Sigmoid colon (tissue), 6 donors: ENCODE measurements at regions not wholly inside any gene's neighbourhood (a gene's known extent, or its start where the extent isn't known, plus 50 kb on each side); places are given as distances from the start of the nearest gene placed in this dataset.

Experiments used
- DNase-seq: peaks from one replicate; pipeline ENCODE4 v3.0.0-alpha.2; 2019
- H3K27ac ChIP-seq, 4 donors: fragments of 200-600 bp; sonication (generic); one replicate each; pipeline ENCODE4 v1.5.1; 2016 to 2019; ENCODE audit warnings: mild to moderate bottlenecking in 1 of 4
- H3K27me3 ChIP-seq, 3 donors: fragments of 200-600 bp; sonication (generic); one replicate each; pipeline ENCODE4 v1.5.1; 2019; ENCODE audit warnings: mild to moderate bottlenecking in 1 of 3
- H3K36me3 ChIP-seq, 4 donors: fragments of 200-600 bp; sonication (generic); one replicate each; pipeline ENCODE4 v1.5.1; 2016 to 2019
- H3K4me1 ChIP-seq, 4 donors: fragments of 200-600 bp; sonication (generic); one replicate each; pipeline ENCODE4 v1.5.1; 2017 to 2019
- H3K4me3 ChIP-seq, 4 donors: fragments of 200-600 bp; sonication (generic); one replicate each; pipeline ENCODE4 v1.5.1; 2017 to 2019; ENCODE audit warnings: mild to moderate bottlenecking in 2 of 4, moderate library complexity in 1 of 4
- H3K9me3 ChIP-seq, 4 donors: fragments of 200-600 bp in 3 of 4; sonication (generic) in 3 of 4; one replicate each; pipeline versions ENCODE4 v1.5.1 to v1.6.1; 2013 to 2019
- CTCF ChIP-seq, 4 experiments: fragments of 450-650 bp in 3 of 4; fragments of 200-600 bp in 1 of 4; IDR thresholded peaks; one replicate each; pipeline ENCODE4 v1.5.1; 2016 to 2019; ENCODE audit warnings: antibody characterized with exemption in 4 of 4, mild to moderate bottlenecking in 3 of 4, moderate library complexity in 2 of 4
- EP300 ChIP-seq, 4 donors: sonication (generic); formaldehyde crosslinking; IDR thresholded peaks; one replicate each; pipeline ENCODE4 v1.6.1; 2017; ENCODE audit warnings: antibody characterized with exemption in 4 of 4
- POLR2A ChIP-seq, 2 donors: fragments of 450-650 bp; IDR thresholded peaks; one replicate each; pipeline ENCODE4 v1.6.1; 2016; ENCODE audit warnings: antibody characterized with exemption in 2 of 2, mild to moderate bottlenecking in 2 of 2, moderate library complexity in 2 of 2
- POLR2AphosphoS5 ChIP-seq, 4 donors: sonication (generic); formaldehyde crosslinking; IDR thresholded peaks; one replicate each; pipeline ENCODE4 v1.6.1; 2017; ENCODE audit warnings: antibody characterized with exemption in 4 of 4
- WGBS, 2 donors: extraction: QIAGEN DNeasy Blood & Tissue Kit; methylation state at CpG; one replicate each; pipeline ENCODE4 v1.1.7; 2013; 5-methylcytosine and 5-hydroxymethylcytosine counted together
- intact Hi-C: fragments of 100-400 bp; cut with DNase I; formaldehyde crosslinking; loops from one replicate; pipeline ENCODE4 v1.15.1; 2023
- donor health status: healthy with polysubstance abuse.
- donor health status: healthy.

GRCh38 chr13:106650690-106651205 lies 82.8 kb upstream of the ARGLU1 start:
- Histone ChIP-seq H3K9me3 (no peaks in the 10 kb centered on the region), H3K27me3 (no peaks in the 10 kb centered on the region), H3K27ac (no peak overlapping the region), H3K36me3 (no peaks in the 10 kb centered on the region), H3K4me1 (no peaks in the 10 kb centered on the region), H3K4me3 (no peak overlapping the region)
- DNase-seq: no peak
- intact Hi-C loops: no loop called here
- WGBS, 2 donors: 94% methylated on average over 7 of the region's 7 CpGs
- TF ChIP-seq POLR2AphosphoS5 (IDR thresholded peaks at IDR 0.05): no peak
- no peak for TF ChIP-seq CTCF (IDR thresholded peaks at IDR 0.05)
- TF ChIP-seq EP300 (IDR thresholded peaks at IDR 0.05): no peak
- TF ChIP-seq POLR2A (IDR thresholded peaks at IDR 0.05): no peak

- Histone ChIP-seq H3K27ac (no peak overlapping the region), H3K27me3 (no peaks in the 10 kb centered on the region), H3K4me3 (no peak overlapping the region), H3K4me1 (no peaks in the 10 kb centered on the region), H3K36me3 (no peaks in the 10 kb centered on the region), H3K9me3 (no peaks in the 10 kb centered on the region)
- TF ChIP-seq EP300 (IDR thresholded peaks at IDR 0.05) (no peak), POLR2A (IDR thresholded peaks at IDR 0.05) (no peak), POLR2AphosphoS5 (IDR thresholded peaks at IDR 0.05) (no peak), CTCF (IDR thresholded peaks at IDR 0.05) (no peak)
- intact Hi-C loops: no loop called here
- WGBS, 2 donors: 12 to 63% methylated on average over 4 of the region's 4 CpGs
- no peak for DNase-seq
Measured at GRCh38 chr13:106649495-106649894, 81.6 kb upstream of the ARGLU1 start.

- TF ChIP-seq CTCF (IDR thresholded peaks at IDR 0.05) (no peak), EP300 (IDR thresholded peaks at IDR 0.05) (no peak), POLR2AphosphoS5 (IDR thresholded peaks at IDR 0.05) (no peak)
- intact Hi-C loops: no loop called here
- Histone ChIP-seq H3K4me3 (no peak overlapping the region), H3K27me3 (no peaks in the 10 kb centered on the region), H3K36me3 (no peaks in the 10 kb centered on the region), H3K9me3 (no peaks in the 10 kb centered on the region), H3K4me1 (no peaks in the 10 kb centered on the region), H3K27ac (no peak overlapping the region)
- WGBS, 2 donors: 95 to 97% methylated on average over 5 of the region's 5 CpGs
- DNase-seq: no peak
Measured at GRCh38 chr13:106640515-106640914, 72.6 kb upstream of the ARGLU1 start.

GRCh38 chr13:106637519-106637918 lies 69.6 kb upstream of the ARGLU1 start:
- intact Hi-C loops: no loop called here
- Histone ChIP-seq H3K4me1 (no peaks in the 10 kb centered on the region), H3K9me3 (no peaks in the 10 kb centered on the region), H3K4me3 (no peak overlapping the region), H3K27ac (no peak overlapping the region), H3K27me3 (no peaks in the 10 kb centered on the region), H3K36me3 (no peaks in the 10 kb centered on the region)
- TF ChIP-seq POLR2A (IDR thresholded peaks at IDR 0.05): no peak
- TF ChIP-seq POLR2AphosphoS5 (IDR thresholded peaks at IDR 0.05): no peak
- TF ChIP-seq EP300 (IDR thresholded peaks at IDR 0.05): no peak
- TF ChIP-seq CTCF (IDR thresholded peaks at IDR 0.05): no peak
- DNase-seq: no peak
- 90 to 94% methylated on average over 2 of the region's 2 CpGs for WGBS, 2 donors

GRCh38 chr13:106636492-106636891 lies 68.6 kb upstream of the ARGLU1 start:
- 88 to 90% methylated on average over 3 of the region's 3 CpGs for WGBS, 2 donors
- intact Hi-C loops: no loop called here

More at GRCh38 chr13:106636492-106636891, 68.6 kb upstream of the ARGLU1 start:
- H3K4me1 ChIP-seq: no peaks in the 10 kb centered on the region
- H3K36me3 ChIP-seq: no peaks in the 10 kb centered on the region
- no peak for DNase-seq
- H3K9me3 ChIP-seq: no peaks in the 10 kb centered on the region
- TF ChIP-seq POLR2AphosphoS5 (IDR thresholded peaks at IDR 0.05) (no peak), POLR2A (IDR thresholded peaks at IDR 0.05) (no peak), EP300 (IDR thresholded peaks at IDR 0.05) (no peak), CTCF (IDR thresholded peaks at IDR 0.05) (no peak)
- no peak overlapping the region for H3K27ac ChIP-seq
- no peaks in the 10 kb centered on the region for H3K27me3 ChIP-seq
- no peak overlapping the region for H3K4me3 ChIP-seq
